Stomach (tissue), 8 donors: ENCODE measurements at regions not wholly inside any gene's neighbourhood (a gene's known extent, or its start where the extent isn't known, plus 50 kb on each side); places are given as distances from the start of the nearest gene placed in this dataset.

ENCODE experiments used
- DNase-seq, 2 donors: peaks; one replicate each; pipeline versions ENCODE4 v3.0.0 to v3.0.0-alpha.2; 2013 to 2019
- H3K27ac ChIP-seq, 5 donors: fragments of 200-600 bp in 4 of 5; sonication (generic) in 4 of 5; one replicate each; pipeline ENCODE4 v1.5.1; 2013 to 2019; ENCODE audit warnings: mild to moderate bottlenecking in 1 of 5, moderate library complexity in 1 of 5
- H3K27me3 ChIP-seq, 3 donors: fragments of 200-600 bp; sonication (generic); one replicate each; pipeline ENCODE4 v1.5.1; 2017 to 2019; ENCODE audit warnings: mixed run types in 1 of 3
- H3K36me3 ChIP-seq, 4 donors: fragments of 200-600 bp; sonication (generic); 1 replicate in 3 of 4; 2 replicates in 1 of 4; pipeline ENCODE4 v1.5.1; 2016 to 2019
- H3K4me1 ChIP-seq, 4 donors: fragments of 200-600 bp; sonication (generic); one replicate each; pipeline ENCODE4 v1.5.1; 2016 to 2019
- H3K4me3 ChIP-seq, 4 donors: fragments of 200-600 bp; sonication (generic) in 3 of 4; one replicate each; pipeline ENCODE4 v1.5.1; 2016 to 2019; ENCODE audit warnings: mild to moderate bottlenecking in 1 of 4
- H3K9me3 ChIP-seq, 4 donors: fragments of 200-600 bp; sonication (generic); one replicate each; pipeline ENCODE4 v1.5.1; 2016 to 2019
- EP300 ChIP-seq: sonication (generic); formaldehyde crosslinking; IDR thresholded peaks from one replicate; pipeline ENCODE4 v1.6.1; 2017; ENCODE audit warnings: antibody characterized with exemption
- POLR2A ChIP-seq, 4 donors: fragments of 450-650 bp; IDR thresholded peaks; one replicate each; pipeline ENCODE4 v1.6.1; 2016; ENCODE audit warnings: antibody characterized with exemption in 4 of 4, control low read depth in 2 of 4, mild to moderate bottlenecking in 1 of 4, moderate library complexity in 1 of 4
- POLR2AphosphoS5 ChIP-seq, 3 donors: sonication (generic); formaldehyde crosslinking; IDR thresholded peaks; one replicate each; pipeline ENCODE4 v1.6.1; 2016; ENCODE audit warnings: antibody characterized with exemption in 3 of 3
- WGBS, 5 donors: extraction: QIAGEN DNeasy Blood & Tissue Kit in 3 of 5; methylation state at CpG; one replicate each; pipeline versions ENCODE4 v1.1.5 to v1.1.7; 2013 to 2018; 5-methylcytosine and 5-hydroxymethylcytosine counted together
- intact Hi-C: fragments of 100-400 bp; cut with DNase I; formaldehyde crosslinking; loops from one replicate; pipeline ENCODE4 v1.15.1; 2023; ENCODE audit warnings: low total_unique reads
- TF ChIP-seq, protein P1 (sequence below), 7 experiments: fragments of 450-650 bp in 4 of 7; fragments of 200-600 bp in 3 of 7; sonication (generic) in 3 of 7; IDR thresholded peaks; one replicate each; pipeline ENCODE4 v1.5.1; 2016 to 2019; ENCODE audit warnings: antibody characterized with exemption in 7 of 7, control low read depth in 2 of 7, mild to moderate bottlenecking in 1 of 7
- donor health status: healthy with polysubstance abuse.
- donor health status: Bipolar disorder and iron deficiency.
- donor health status: healthy.

DNA sequence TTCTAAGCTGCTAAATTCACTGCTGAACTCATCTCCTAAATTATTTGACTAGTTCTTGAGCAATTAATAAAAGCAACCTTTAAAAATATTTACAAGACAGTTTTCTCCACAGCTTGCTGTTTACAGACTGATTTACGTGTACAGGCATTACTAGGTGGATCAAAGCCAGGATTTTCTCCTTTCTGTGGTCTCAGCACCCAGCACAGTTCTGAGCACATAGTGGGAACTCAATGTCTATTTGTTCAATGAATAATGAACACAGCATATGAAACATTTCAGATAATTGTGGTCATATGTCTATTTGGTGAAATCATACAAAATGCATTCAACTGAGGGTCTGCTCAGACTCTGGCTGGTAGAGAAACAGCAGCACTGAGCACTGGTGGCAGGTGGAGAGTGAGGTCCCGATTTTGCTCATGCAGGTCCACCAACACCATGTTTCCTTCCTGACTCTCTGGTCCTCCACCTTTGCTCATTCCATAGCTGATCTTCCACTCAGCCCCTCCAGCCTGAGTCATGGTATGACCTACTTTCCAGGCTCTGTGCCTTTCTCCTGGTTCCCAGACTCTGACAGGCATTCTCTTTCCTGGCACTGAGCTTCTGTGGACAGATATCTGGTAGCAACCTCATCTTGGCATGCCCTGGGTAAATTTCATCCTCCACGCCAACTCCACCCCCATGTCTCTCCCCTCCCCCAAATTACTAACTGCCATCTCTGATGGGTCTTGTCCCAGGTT lies 311.3 kb downstream of the TGFB2 start:
- H3K9me3 ChIP-seq: no peaks in the 10 kb centered on the region
- intact Hi-C loops: no loop called here
- no peak overlapping the region for H3K4me3 ChIP-seq
- H3K36me3 ChIP-seq: no peaks in the 10 kb centered on the region
- TF ChIP-seq, protein P1, sequence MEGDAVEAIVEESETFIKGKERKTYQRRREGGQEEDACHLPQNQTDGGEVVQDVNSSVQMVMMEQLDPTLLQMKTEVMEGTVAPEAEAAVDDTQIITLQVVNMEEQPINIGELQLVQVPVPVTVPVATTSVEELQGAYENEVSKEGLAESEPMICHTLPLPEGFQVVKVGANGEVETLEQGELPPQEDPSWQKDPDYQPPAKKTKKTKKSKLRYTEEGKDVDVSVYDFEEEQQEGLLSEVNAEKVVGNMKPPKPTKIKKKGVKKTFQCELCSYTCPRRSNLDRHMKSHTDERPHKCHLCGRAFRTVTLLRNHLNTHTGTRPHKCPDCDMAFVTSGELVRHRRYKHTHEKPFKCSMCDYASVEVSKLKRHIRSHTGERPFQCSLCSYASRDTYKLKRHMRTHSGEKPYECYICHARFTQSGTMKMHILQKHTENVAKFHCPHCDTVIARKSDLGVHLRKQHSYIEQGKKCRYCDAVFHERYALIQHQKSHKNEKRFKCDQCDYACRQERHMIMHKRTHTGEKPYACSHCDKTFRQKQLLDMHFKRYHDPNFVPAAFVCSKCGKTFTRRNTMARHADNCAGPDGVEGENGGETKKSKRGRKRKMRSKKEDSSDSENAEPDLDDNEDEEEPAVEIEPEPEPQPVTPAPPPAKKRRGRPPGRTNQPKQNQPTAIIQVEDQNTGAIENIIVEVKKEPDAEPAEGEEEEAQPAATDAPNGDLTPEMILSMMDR (IDR thresholded peaks at IDR 0.05): no peak
- no peak for TF ChIP-seq EP300
- TF ChIP-seq POLR2AphosphoS5 (IDR thresholded peaks at IDR 0.05): no peak
- no peak for TF ChIP-seq POLR2A (IDR thresholded peaks at IDR 0.05)
- no peaks in the 10 kb centered on the region for H3K27me3 ChIP-seq
- no peaks in the 10 kb centered on the region for H3K4me1 ChIP-seq
- no peak overlapping the region for H3K27ac ChIP-seq
- DNase-seq: no peak
- WGBS, 5 donors: 69 to 77% (median 75%) methylated on average over 3 of the region's 3 CpGs

- WGBS, 5 donors: 88 to 98% (median 95%) methylated on average over 2 of the region's 2 CpGs
- no peak overlapping the region for H3K27ac ChIP-seq
- no peaks in the 10 kb centered on the region for H3K4me1 ChIP-seq
- TF ChIP-seq POLR2A (IDR thresholded peaks at IDR 0.05): no peak
- TF ChIP-seq POLR2AphosphoS5 (IDR thresholded peaks at IDR 0.05): no peak
- TF ChIP-seq, protein P1 (IDR thresholded peaks at IDR 0.05): no peak
- TF ChIP-seq EP300: no peak
- no peak overlapping the region for H3K4me3 ChIP-seq
- no peaks in the 10 kb centered on the region for H3K27me3 ChIP-seq
- H3K36me3 ChIP-seq: no peaks in the 10 kb centered on the region
- no peaks in the 10 kb centered on the region for H3K9me3 ChIP-seq
- DNase-seq: no peak
- intact Hi-C loops: no loop called here
These were observed 313.1 kb downstream of the TGFB2 start for GRCh38 chr1:218658269-218658668.

DNA sequence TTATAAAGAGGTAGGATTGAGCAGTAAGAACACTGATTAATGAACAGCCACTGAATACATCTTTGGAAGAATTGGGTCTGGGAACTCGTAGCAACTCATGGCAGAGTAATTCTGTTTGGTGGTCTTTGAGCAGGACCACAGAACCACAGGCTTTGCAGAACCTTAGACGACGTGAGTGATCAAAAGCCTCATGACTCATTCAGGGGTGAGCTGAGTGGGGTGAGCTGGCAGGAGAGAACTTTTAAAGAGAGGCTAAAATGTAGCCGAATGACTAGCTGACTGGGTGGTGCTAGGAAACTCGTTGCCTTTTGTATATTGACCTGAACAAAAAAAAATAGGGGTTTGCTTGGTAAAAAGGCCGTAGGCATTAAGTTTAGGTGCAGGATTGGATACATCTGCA lies 313.8 kb downstream of the TGFB2 start:
- Histone ChIP-seq H3K9me3 (no peaks in the 10 kb centered on the region), H3K4me3 (no peak overlapping the region), H3K36me3 (no peaks in the 10 kb centered on the region), H3K4me1 (no peaks in the 10 kb centered on the region), H3K27ac (no peak overlapping the region), H3K27me3 (no peaks in the 10 kb centered on the region)
- intact Hi-C loops: no loop called here
- DNase-seq: no peak
- WGBS, 5 donors: 61 to 74% (median 62%) methylated on average over 6 of the region's 6 CpGs
- TF ChIP-seq POLR2A (IDR thresholded peaks at IDR 0.05) (no peak), EP300 (no peak), POLR2AphosphoS5 (IDR thresholded peaks at IDR 0.05) (no peak)
- TF ChIP-seq, protein P1 (IDR thresholded peaks at IDR 0.05): no peak

GRCh38 chr1:218659911-218660677 lies 315.0 kb downstream of the TGFB2 start:
- intact Hi-C loops: no loop called here
- H3K9me3 ChIP-seq: no peaks in the 10 kb centered on the region
- H3K4me3 ChIP-seq: no peak overlapping the region
- no peaks in the 10 kb centered on the region for H3K27me3 ChIP-seq
- no peaks in the 10 kb centered on the region for H3K36me3 ChIP-seq
- WGBS, 5 donors: 48 to 66% (median 55%) methylated on average over 2 of the region's 2 CpGs
- no peak overlapping the region for H3K27ac ChIP-seq
- DNase-seq: no peak
- no peak for TF ChIP-seq POLR2A (IDR thresholded peaks at IDR 0.05)
- no peak for TF ChIP-seq EP300
- TF ChIP-seq, protein P1 (IDR thresholded peaks at IDR 0.05): no peak
- TF ChIP-seq POLR2AphosphoS5 (IDR thresholded peaks at IDR 0.05): no peak
- H3K4me1 ChIP-seq: peaks cover 0 to 4% (median 0%) of the 10 kb centered on the region in 4 donors
